ENCODE measurements at regions not wholly inside any gene's neighbourhood (a gene's known extent, or its start where the extent isn't known, plus 50 kb on each side); places are given as distances from the start of the nearest gene placed in this dataset.

DNA sequence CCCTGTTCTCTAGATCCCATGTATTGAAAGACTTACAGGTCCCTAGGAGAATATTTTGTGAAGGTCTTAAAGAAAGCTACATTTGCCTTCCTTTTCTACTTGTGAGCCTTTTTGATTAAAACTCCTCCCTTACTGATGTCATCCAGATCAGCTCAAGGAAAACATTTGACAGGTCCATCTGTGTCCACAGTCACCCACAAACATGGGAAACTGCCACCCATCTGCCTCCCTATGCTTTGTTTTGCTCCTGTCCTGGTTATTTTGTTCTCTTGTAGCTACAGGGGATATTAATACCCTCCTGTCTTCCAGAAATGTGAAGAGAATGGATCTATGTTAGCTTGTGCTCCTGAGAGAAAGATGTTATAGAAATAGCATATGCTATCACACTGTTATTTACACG is 203.6 kb upstream of the GALNT5 start:
- TF ChIP-seq, protein P1, sequence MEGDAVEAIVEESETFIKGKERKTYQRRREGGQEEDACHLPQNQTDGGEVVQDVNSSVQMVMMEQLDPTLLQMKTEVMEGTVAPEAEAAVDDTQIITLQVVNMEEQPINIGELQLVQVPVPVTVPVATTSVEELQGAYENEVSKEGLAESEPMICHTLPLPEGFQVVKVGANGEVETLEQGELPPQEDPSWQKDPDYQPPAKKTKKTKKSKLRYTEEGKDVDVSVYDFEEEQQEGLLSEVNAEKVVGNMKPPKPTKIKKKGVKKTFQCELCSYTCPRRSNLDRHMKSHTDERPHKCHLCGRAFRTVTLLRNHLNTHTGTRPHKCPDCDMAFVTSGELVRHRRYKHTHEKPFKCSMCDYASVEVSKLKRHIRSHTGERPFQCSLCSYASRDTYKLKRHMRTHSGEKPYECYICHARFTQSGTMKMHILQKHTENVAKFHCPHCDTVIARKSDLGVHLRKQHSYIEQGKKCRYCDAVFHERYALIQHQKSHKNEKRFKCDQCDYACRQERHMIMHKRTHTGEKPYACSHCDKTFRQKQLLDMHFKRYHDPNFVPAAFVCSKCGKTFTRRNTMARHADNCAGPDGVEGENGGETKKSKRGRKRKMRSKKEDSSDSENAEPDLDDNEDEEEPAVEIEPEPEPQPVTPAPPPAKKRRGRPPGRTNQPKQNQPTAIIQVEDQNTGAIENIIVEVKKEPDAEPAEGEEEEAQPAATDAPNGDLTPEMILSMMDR (IDR thresholded peaks at IDR 0.05) = no peak
- no peak for TF ChIP-seq EP300 (IDR thresholded peaks at IDR 0.05)
- no peak for TF ChIP-seq POLR2A (IDR thresholded peaks at IDR 0.05)

Measured in tibial nerve (tissue), 4 donors.